GM20000 (cell line): ENCODE measurements at regions not wholly inside any gene's neighbourhood (a gene's known extent, or its start where the extent isn't known, plus 50 kb on each side); places are given as distances from the start of the nearest gene placed in this dataset.

ENCODE experiments used
- DNase-seq: peaks from one replicate; pipeline ENCODE4 v3.0.0; 2012; ENCODE audit warnings: low spot score
- CTCF ChIP-seq: IDR thresholded peaks from 2 replicates; pipeline ENCODE4 v1.5.1; 2012; ENCODE audit warnings: mild to moderate bottlenecking, control low read depth; ENCODE audit errors: extremely low read depth, missing control alignments

- peak; percentile 55 for DNase-seq
- no peak for TF ChIP-seq CTCF
Measured at GRCh38 chr7:140230861-140231770, 54.3 kb upstream of the KDM7A start.

- TF ChIP-seq CTCF, result no peak
- peak; percentile 69 for DNase-seq
Measured at GRCh38 chr7:140230516-140230860, 53.7 kb upstream of the KDM7A start.

- peak; percentile 63 for DNase-seq
- no peak for TF ChIP-seq CTCF
Measured at GRCh38 chr7:140229591-140230515, 53.1 kb upstream of the KDM7A start.

- no peak for DNase-seq
- TF ChIP-seq CTCF, result no peak
Measured at GRCh38 chr7:140229101-140229525, 52.3 kb upstream of the KDM7A start.
